ENCODE measurements at regions not wholly inside any gene's neighbourhood (a gene's known extent, or its start where the extent isn't known, plus 50 kb on each side); places are given as distances from the start of the nearest gene placed in this dataset.
A peak's percentile ranks its signal among the peaks of the same experiment; 100 is the strongest.

- no peak for TF ChIP-seq PRDM4 (CRISPR knock-in tag; IDR thresholded peaks at IDR 0.05; ENCODE audit: borderline replicate concordance)
- no peak for TF ChIP-seq ZNF512B (CRISPR knock-in tag; IDR thresholded peaks at IDR 0.05; ENCODE audit: borderline replicate concordance)
- TF ChIP-seq HDAC1 (CRISPR knock-in tag; IDR thresholded peaks at IDR 0.05) = peak; percentile 65
- TF ChIP-seq BCLAF1 (IDR thresholded peaks at IDR 0.05) = no peak
- TF ChIP-seq TIGD3 (CRISPR knock-in tag; IDR thresholded peaks at IDR 0.05; ENCODE audit: borderline replicate concordance) = no peak
- no peak for TF ChIP-seq SNAI1 (CRISPR knock-in tag; IDR thresholded peaks at IDR 0.05; ENCODE audit: borderline replicate concordance)
- TF ChIP-seq KMT2A (CRISPR knock-in tag; IDR thresholded peaks at IDR 0.05) = no peak
- TF ChIP-seq MXD1 (CRISPR knock-in tag; IDR thresholded peaks at IDR 0.05) = no peak
- TF ChIP-seq NBN (conservative IDR thresholded peaks at IDR 0.05) = no peak
- no peak for TF ChIP-seq CSRNP2 (CRISPR knock-in tag; conservative IDR thresholded peaks at IDR 0.05; ENCODE audit: low read depth)
- TF ChIP-seq ZSCAN30 (CRISPR knock-in tag; IDR thresholded peaks at IDR 0.05) = no peak
- TF ChIP-seq ZBTB38 (CRISPR knock-in tag; IDR thresholded peaks at IDR 0.05) = no peak
- TF ChIP-seq MYNN (CRISPR knock-in tag; IDR thresholded peaks at IDR 0.05; ENCODE audit: low read depth) = no peak
- 0 out of 2 replicates have a peak, but pooled peaks have one; percentile 18 for TF ChIP-seq BHLHE40 (IDR thresholded peaks at IDR 0.05; ENCODE audit: low read length)
- TF ChIP-seq TEAD2 (CRISPR knock-in tag; IDR thresholded peaks at IDR 0.05) = no peak
Observed at GRCh38 chr20:6697228-6697972, 70.1 kb upstream of the BMP2 start (continued).
